Stimulated activated CD4-positive, alpha-beta T cell treated with anti-CD3 and anti-CD28 coated beads, Interleukin-4, amount 100 ng/mL, for 24 hours (primary cell): ENCODE measurements at regions not wholly inside any gene's neighbourhood (a gene's known extent, or its start where the extent isn't known, plus 50 kb on each side); places are given as distances from the start of the nearest gene placed in this dataset.
"Not testable (repeated sequence)": the region's sequence is repeated elsewhere in the genome, so short reads cannot be mapped to it uniquely, and the experiment has no call there.

ENCODE experiments used
- DNase-seq: peaks from one replicate; pipeline ENCODE4 v3.0.0-alpha.2; 2020

GRCh38 chr12:67088401-67089118, 180.6 kb upstream of the CAND1 start:
- no peak for DNase-seq

DNA sequence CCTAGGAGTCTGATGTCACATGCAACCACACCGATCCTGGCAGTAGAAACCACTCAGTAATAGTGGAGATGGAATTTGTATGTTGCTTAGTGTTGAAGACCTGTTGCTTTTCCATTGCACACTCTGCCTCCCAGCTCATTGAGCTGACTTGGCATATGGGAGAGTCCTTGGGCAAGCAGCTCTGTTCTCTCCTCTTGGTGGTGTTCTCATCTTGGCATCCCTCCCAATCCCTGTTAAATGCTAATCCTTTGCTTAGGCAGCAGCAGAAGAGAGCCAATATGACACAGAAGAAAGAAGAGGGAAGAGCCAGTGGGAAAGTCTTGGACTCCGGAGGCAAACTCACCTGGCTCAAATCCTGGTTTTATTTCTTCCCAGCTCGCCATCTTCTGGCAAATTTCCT, 178.0 kb upstream of the CAND1 start:
- no peak for DNase-seq

DNA sequence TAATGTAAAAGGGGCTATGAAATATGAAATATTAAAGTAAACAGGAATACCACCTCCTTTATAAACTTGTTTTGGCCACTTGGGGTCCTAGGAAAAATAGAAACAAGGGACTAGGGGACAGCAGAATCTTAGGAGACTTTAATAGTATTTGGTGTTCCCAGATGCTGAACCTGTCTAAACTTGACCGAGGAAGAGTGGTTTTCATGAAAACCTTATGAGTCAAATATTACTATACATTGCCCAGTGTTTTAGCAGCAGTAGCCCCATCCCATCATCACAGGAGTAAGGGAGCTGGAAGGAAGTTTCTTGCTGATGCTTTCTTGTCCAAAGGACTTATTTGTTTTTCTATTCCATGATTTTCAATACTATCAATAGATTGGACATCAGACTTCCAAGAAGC, 177.5 kb upstream of the CAND1 start:
- DNase-seq = no peak

- DNase-seq = not testable (repeated sequence)
These were observed 176.2 kb upstream of the CAND1 start for GRCh38 chr12:67092934-67093333.

GRCh38 chr12:67096533-67097318, 172.4 kb upstream of the CAND1 start:
- no peak for DNase-seq

GRCh38 chr12:67099858-67100257, 169.3 kb upstream of the CAND1 start:
- no peak for DNase-seq

DNA sequence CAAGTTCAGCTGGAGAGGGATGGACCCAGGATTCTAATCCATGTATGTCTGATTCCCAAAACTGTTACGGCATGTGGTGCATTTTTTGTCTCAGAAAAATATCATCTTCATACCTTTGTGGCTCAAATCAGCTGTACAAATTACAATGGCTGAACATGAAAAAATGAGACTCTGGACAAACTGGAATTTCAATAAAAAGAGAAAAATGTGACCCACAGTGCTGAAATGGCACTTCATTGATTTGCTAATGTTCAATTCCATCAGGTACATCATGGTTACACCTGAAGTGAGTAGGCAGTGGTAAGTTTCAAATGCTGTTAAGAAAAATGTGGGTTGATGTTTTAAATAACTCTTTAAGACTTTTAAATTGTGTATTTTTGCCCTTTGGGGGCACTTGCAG, 165.6 kb upstream of the CAND1 start:
- DNase-seq = no peak

DNA sequence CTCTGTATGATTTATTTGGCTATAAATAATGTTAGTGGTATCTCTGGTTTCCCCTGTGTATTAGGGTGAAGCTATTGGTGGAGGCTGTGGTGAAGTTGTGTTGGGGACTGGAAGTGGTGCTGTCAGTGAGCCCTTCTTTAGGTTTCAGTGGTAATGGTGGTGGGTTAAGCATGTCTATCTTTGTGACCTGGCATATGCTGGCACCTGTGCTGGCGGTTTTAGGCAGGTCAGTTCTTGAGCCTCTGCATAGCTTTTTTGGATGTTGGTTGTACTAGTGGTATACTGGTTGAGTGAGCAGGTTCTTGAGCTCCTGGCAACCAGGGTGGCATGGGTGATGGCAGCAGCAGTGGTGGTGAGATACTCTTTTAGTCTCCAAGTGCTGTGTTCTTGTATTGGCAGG, 161.9 kb upstream of the CAND1 start:
- DNase-seq = no peak

- DNase-seq = no peak
These were observed 161.3 kb upstream of the CAND1 start for GRCh38 chr12:67107751-67108269.

- not testable (repeated sequence) for DNase-seq
These were observed 158.8 kb upstream of the CAND1 start for GRCh38 chr12:67110345-67110744.

GRCh38 chr12:67111182-67111581, 158.0 kb upstream of the CAND1 start:
- DNase-seq = no peak

GRCh38 chr12:67112586-67112985, 156.6 kb upstream of the CAND1 start:
- no peak for DNase-seq

- no peak for DNase-seq
These were observed 153.0 kb upstream of the CAND1 start for GRCh38 chr12:67116134-67116533.

GRCh38 chr12:67122584-67122983, 146.6 kb upstream of the CAND1 start:
- DNase-seq = no peak

DNA sequence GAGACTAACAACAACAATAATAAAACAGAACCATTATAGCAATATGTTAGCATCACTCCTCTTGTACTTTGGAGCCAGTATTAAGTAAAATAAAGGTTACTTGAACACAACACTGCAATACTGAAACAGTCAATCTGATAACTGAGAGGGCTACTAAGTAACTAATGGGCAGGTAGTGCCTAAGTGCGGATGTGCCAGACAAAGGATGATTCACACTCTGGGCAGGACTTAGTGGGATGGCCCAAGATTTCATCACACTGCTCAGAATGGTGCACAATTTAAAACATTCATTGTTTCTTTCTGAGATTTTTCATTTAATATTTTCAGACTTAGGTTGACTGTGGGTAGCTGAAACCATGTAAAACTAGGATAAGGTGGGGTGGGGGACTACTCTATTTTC, 131.9 kb upstream of the CAND1 start:
- no peak for DNase-seq

DNA sequence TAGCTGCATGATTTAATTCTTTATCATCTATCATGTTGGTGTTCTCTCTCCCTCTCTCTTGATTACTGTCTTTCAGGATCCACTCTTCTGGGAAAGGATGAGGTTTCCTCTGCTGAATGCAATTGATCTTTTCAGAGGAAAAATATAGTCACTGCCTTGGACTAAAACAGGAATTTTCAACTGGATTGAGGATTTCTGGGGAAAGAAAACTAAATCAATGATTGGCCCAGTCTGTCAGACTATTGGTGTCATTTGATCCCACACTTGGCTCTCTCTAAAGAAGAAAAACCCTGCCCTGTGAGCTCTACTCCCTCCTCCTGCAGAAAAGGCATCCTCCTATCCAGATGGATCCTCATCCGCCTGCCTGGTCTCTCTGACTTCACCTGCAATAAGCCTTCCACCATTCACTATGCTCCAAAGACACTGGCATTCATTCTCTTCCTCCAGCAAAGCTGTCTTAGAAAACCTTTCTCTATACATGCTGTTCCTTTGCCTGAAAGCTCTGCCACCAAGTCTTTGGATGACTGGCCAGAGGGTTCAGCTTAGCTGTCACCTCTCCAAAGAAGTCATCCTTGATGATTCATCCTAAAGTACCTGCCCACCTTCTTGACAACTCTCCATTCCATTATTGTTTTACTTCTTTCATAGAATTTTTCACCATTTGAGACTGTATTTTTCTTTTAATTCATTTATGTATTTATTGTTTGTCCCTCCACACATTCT, 127.7 kb upstream of the CAND1 start:
- DNase-seq = no peak

GRCh38 chr12:67145692-67146091, 123.5 kb upstream of the CAND1 start:
- DNase-seq = no peak

DNA sequence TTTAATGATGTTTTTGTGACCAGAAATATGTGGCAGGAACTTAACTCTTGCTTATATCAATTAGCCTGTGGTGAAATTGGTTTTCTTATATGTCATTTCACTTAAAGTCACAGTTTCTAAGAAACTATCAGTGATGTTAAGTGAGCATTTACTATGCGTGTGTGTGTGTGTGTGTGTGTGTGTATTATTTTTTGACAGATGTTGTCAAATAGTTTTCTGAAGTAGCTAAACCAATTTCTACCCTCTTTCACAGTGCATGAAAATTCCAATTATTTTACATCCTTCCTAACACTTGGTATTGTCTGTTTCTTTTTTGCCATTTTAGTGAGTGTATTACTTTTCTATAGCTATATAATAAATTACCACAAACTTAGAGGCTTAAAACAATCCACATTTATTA, 122.1 kb upstream of the CAND1 start:
- DNase-seq = no peak

- DNase-seq = no peak
These were observed 121.7 kb upstream of the CAND1 start for GRCh38 chr12:67147447-67147846.

DNA sequence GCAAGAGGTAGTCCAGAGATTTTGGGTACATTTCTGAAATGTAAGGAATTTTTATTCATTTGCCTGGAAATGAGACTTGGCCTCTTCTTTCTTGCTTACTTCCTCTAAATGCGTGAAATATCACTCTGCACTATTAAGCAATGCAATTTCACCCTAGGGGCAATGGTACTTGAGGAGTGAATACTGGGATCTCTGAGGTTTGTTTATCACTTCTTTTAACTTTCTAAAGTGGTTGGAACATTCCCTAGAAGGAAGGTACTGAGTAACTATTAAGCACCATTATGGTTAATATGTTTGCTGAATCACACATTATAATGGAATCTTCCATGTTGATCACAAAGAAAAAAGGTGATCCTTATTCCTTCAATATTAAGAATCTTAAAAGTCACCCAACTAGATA, 120.9 kb upstream of the CAND1 start:
- no peak for DNase-seq

DNA sequence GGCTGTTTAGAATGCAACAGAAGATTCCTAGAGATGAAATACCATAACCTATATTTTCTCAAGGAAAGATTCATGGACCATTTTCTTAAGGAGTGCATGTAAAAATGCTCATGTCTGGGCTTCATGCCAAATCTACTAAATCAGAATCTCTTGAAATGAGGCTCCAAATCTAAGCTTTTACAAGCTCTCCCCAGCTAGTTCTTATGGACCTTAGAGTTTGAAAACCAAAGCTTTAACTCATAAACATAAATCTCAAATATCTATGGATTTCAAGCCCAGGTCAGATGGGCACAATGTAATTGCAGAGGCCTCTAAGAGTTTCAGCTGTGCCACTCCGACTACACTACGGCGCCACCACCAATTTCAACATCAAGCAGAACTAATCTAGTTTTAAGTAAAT, 117.3 kb upstream of the CAND1 start:
- DNase-seq = no peak

DNA sequence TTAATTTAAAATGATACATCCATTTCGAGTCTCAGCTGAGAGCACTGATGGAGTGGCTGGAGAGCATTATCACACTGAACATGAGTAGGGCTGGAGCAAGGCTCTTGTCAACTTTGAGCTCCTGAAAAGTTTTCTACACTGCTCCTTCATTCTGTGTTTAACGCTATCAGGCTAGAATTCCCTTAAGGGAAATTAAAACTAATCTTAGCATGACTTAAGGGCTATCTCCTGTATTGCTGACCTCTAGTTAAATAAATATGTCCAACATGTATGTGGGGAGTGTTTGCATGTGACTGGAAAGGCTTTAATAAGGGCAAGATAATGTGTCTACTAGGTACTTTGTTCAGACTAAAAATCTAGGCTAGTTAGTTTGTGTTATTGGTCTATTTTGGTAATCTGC, 116.7 kb upstream of the CAND1 start:
- no peak for DNase-seq

DNA sequence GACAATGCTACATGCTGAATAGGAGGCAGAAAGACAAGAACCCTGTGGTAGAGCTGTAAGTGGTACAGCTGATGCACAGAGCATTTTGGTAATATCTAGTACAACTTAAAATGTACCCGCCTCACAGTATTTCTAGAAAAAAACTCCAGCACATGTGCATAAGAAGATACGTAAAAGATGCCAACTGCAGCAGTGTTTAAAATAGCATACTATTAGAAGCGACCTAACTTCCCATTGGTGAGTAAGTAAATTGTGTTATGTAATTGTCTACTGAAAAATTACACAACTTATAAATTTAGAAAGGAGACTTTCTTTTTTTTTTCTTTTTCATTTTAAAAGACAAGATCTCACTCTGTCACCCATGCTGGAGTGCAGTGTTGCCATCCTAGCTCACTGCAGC, 114.3 kb upstream of the CAND1 start:
- DNase-seq = no peak

- DNase-seq = no peak
These were observed 113.3 kb upstream of the CAND1 start for GRCh38 chr12:67155863-67156262.
